HCT116 (cell line): ENCODE measurements at regions not wholly inside any gene's neighbourhood (a gene's known extent, or its start where the extent isn't known, plus 50 kb on each side); places are given as distances from the start of the nearest gene placed in this dataset.

ENCODE experiments used
- EZH2 ChIP-seq: fragments of 200-600 bp; sonication (generic); IDR thresholded peaks from 2 replicates; pipeline ENCODE4 v1.6.1; 2017; ENCODE audit warnings: antibody characterized with exemption, mixed run types
- JUND ChIP-seq: IDR thresholded peaks from 2 replicates; pipeline ENCODE4 v1.6.1; 2012
- POLR2A ChIP-seq: IDR thresholded peaks from 2 replicates; pipeline ENCODE4 v1.7.0; 2011; ENCODE audit warnings: borderline replicate concordance; ENCODE audit not compliant: insufficient read depth, insufficient read length; ENCODE audit errors: extremely low read depth
- SIN3A ChIP-seq: IDR thresholded peaks from 2 replicates; pipeline ENCODE4 v1.6.1; 2012; ENCODE audit warnings: low read depth
- SP1 ChIP-seq: IDR thresholded peaks from 2 replicates; pipeline ENCODE4 v1.6.1; 2012; ENCODE audit warnings: low read depth
- ZFX ChIP-seq: fragments of 450-650 bp; IDR thresholded peaks from 2 replicates; pipeline ENCODE4 v1.6.1; 2017
- ZNF274 ChIP-seq: fragments of 200-500 bp; sonication (Bioruptor generic); IDR thresholded peaks from 2 replicates; pipeline ENCODE4 v1.6.1; 2014; ENCODE audit warnings: mild to moderate bottlenecking, low read depth, low read length, inconsistent platforms
- TF ChIP-seq, protein P1 (sequence below), 3 experiments: fragments of 200-600 bp in 1 of 3; sonication (generic) in 1 of 3; IDR thresholded peaks in 2 of 3; conservative IDR thresholded peaks in 1 of 3; 2 replicates each; pipeline ENCODE4 v1.5.1; 2012 to 2017; ENCODE audit warnings: low read depth in 2 of 3, low read length in 2 of 3, antibody characterized with exemption in 1 of 3, borderline replicate concordance in 1 of 3, control low read depth in 1 of 3, mild to moderate bottlenecking in 1 of 3, mixed read lengths in 1 of 3, mixed run types in 1 of 3, moderate library complexity in 1 of 3; ENCODE audit not compliant: insufficient read depth in 1 of 3
- TF ChIP-seq, protein P2 (sequence below): IDR thresholded peaks from 2 replicates; pipeline ENCODE4 v1.6.1; 2012

DNA sequence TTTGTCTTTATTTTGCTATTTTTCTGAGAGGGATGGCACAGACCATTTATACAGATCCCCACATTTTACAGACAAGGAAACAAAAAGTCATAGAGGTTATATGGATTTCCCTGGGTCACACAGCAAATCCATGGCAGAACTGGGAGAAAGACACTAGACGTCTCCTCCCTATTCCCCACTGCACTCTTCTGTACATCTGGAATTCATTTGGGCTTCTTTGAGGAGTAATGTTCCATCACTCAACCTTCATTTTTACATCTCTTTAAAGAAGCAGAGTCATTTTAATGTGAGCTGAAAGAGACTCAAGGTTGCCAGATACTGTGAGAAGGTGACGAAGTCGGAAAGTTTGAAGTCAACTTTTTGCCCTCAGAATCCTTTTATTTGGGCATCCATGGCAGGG is 207.3 kb downstream of the OTOR start:
- no peak for TF ChIP-seq POLR2A
- TF ChIP-seq, protein P1, sequence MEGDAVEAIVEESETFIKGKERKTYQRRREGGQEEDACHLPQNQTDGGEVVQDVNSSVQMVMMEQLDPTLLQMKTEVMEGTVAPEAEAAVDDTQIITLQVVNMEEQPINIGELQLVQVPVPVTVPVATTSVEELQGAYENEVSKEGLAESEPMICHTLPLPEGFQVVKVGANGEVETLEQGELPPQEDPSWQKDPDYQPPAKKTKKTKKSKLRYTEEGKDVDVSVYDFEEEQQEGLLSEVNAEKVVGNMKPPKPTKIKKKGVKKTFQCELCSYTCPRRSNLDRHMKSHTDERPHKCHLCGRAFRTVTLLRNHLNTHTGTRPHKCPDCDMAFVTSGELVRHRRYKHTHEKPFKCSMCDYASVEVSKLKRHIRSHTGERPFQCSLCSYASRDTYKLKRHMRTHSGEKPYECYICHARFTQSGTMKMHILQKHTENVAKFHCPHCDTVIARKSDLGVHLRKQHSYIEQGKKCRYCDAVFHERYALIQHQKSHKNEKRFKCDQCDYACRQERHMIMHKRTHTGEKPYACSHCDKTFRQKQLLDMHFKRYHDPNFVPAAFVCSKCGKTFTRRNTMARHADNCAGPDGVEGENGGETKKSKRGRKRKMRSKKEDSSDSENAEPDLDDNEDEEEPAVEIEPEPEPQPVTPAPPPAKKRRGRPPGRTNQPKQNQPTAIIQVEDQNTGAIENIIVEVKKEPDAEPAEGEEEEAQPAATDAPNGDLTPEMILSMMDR (IDR thresholded peaks at IDR 0.05 in 2 of 3, conservative IDR thresholded peaks at IDR 0.05 in 1 of 3; ENCODE audit: borderline replicate concordance in 1 of 3, insufficient read depth in 1 of 3, low read depth in 2 of 3, low read length in 2 of 3) = no peak
- TF ChIP-seq ZNF274 = no peak
- no peak for TF ChIP-seq SIN3A
- TF ChIP-seq ZFX = no peak
- no peak for TF ChIP-seq SP1
- TF ChIP-seq, protein P2, sequence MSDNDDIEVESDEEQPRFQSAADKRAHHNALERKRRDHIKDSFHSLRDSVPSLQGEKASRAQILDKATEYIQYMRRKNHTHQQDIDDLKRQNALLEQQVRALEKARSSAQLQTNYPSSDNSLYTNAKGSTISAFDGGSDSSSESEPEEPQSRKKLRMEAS = no peak
- no peak for TF ChIP-seq JUND
- no peak for TF ChIP-seq EZH2
